Testis (tissue), 2 donors: ENCODE measurements at regions not wholly inside any gene's neighbourhood (a gene's known extent, or its start where the extent isn't known, plus 50 kb on each side); places are given as distances from the start of the nearest gene placed in this dataset.

Experiments used
- DNase-seq: peaks from one replicate; pipeline ENCODE4 v3.0.0-alpha.2; 2019
- H3K27ac ChIP-seq, 2 donors: fragments of 200-600 bp; sonication (generic); one replicate each; pipeline ENCODE4 v1.5.1; 2019
- H3K27me3 ChIP-seq: fragments of 200-600 bp; sonication (generic); one replicate; pipeline ENCODE4 v1.5.1; 2019
- H3K36me3 ChIP-seq: fragments of 200-600 bp; sonication (generic); one replicate; pipeline ENCODE4 v1.5.1; 2017; ENCODE audit warnings: low read depth; ENCODE audit errors: missing control alignments
- H3K4me1 ChIP-seq: fragments of 200-600 bp; sonication (generic); one replicate; pipeline ENCODE4 v1.5.1; 2019
- H3K4me3 ChIP-seq, 2 donors: fragments of 200-600 bp; sonication (generic); one replicate each; pipeline ENCODE4 v1.5.1; 2017 to 2019
- H3K9me3 ChIP-seq: fragments of 200-600 bp; sonication (generic); one replicate; pipeline ENCODE4 v1.5.1; 2017
- POLR2A ChIP-seq: fragments of 450-650 bp; IDR thresholded peaks from one replicate; pipeline ENCODE4 v1.6.1; 2017; ENCODE audit warnings: antibody characterized with exemption, mild to moderate bottlenecking, moderate library complexity
- WGBS, 2 donors: methylation state at CpG; one replicate each; pipeline ENCODE4 v1.1.5; 2018; 5-methylcytosine and 5-hydroxymethylcytosine counted together
- intact Hi-C: fragments of 100-400 bp; cut with DNase I; formaldehyde crosslinking; loops from one replicate; pipeline ENCODE4 v1.15.1; 2023; ENCODE audit warnings: low total_unique reads
- TF ChIP-seq, protein P1 (sequence below), 3 experiments: fragments of 450-650 bp in 2 of 3; fragments of 200-600 bp in 1 of 3; sonication (generic) in 1 of 3; IDR thresholded peaks; one replicate each; pipeline ENCODE4 v1.5.1; 2016 to 2019; ENCODE audit warnings: antibody characterized with exemption in 3 of 3, mild to moderate bottlenecking in 2 of 3, moderate library complexity in 1 of 3

DNA sequence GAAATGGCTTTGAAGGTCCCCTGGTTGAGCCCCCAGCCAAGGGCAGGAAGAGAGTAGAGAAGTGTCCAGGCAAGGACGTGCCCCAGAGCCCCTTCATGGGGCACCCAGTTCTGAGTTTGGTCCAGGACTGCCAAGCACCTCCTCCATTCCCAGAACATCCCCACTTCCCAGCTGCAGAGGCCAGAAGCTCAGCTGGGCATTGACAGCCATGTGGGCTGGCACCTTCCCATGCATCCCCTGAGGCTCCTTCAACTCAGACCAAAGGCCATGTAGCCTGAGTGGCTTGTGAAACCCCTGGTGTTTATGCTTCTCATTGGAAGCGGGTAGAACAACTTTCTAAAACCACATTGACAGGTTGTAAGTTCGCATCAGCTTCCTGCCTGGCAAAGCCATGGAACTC, 789.6 kb downstream of the TBC1D22A start:
- H3K27ac ChIP-seq, result no peak overlapping the region
- H3K4me3 ChIP-seq, result no peak overlapping the region
- H3K36me3 ChIP-seq, result no peaks in the 10 kb centered on the region
- H3K9me3 ChIP-seq, result no peaks in the 10 kb centered on the region
- no peaks in the 10 kb centered on the region for H3K27me3 ChIP-seq
- H3K4me1 ChIP-seq, result no peaks in the 10 kb centered on the region
- WGBS, 2 donors, result 70 to 91% methylated on average over 3 of the region's 3 CpGs
- TF ChIP-seq, protein P1, sequence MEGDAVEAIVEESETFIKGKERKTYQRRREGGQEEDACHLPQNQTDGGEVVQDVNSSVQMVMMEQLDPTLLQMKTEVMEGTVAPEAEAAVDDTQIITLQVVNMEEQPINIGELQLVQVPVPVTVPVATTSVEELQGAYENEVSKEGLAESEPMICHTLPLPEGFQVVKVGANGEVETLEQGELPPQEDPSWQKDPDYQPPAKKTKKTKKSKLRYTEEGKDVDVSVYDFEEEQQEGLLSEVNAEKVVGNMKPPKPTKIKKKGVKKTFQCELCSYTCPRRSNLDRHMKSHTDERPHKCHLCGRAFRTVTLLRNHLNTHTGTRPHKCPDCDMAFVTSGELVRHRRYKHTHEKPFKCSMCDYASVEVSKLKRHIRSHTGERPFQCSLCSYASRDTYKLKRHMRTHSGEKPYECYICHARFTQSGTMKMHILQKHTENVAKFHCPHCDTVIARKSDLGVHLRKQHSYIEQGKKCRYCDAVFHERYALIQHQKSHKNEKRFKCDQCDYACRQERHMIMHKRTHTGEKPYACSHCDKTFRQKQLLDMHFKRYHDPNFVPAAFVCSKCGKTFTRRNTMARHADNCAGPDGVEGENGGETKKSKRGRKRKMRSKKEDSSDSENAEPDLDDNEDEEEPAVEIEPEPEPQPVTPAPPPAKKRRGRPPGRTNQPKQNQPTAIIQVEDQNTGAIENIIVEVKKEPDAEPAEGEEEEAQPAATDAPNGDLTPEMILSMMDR (IDR thresholded peaks at IDR 0.05), result no peak
- no peak for TF ChIP-seq POLR2A
- DNase-seq, result no peak
- intact Hi-C loops, result no loop called here

DNA sequence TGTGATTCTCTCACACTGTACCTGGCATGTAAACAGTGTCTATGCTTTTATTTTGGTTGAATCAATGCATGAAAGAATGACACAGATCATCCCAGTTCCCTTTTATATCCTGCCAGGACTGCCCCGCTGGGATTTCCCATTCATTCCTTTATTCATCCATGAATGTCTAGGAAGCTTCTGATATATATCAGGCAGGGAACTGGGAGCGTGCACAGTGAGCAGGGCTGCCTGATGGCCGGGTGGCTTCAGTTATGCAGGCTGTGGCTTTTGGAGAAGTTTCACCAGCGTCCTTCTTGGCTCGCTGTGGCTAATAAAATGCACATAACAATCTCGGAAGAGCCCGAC, 789.0 kb downstream of the TBC1D22A start:
- Histone ChIP-seq H3K36me3 (no peaks in the 10 kb centered on the region), H3K27ac (no peak overlapping the region), H3K4me1 (no peaks in the 10 kb centered on the region), H3K27me3 (no peaks in the 10 kb centered on the region), H3K4me3 (no peak overlapping the region), H3K9me3 (no peaks in the 10 kb centered on the region)
- 80 to 93% methylated on average over 7 of the region's 7 CpGs for WGBS, 2 donors
- no peak for DNase-seq
- intact Hi-C loops, result no loop called here
- TF ChIP-seq, protein P1 (IDR thresholded peaks at IDR 0.05), result no peak
- TF ChIP-seq POLR2A, result no peak

DNA sequence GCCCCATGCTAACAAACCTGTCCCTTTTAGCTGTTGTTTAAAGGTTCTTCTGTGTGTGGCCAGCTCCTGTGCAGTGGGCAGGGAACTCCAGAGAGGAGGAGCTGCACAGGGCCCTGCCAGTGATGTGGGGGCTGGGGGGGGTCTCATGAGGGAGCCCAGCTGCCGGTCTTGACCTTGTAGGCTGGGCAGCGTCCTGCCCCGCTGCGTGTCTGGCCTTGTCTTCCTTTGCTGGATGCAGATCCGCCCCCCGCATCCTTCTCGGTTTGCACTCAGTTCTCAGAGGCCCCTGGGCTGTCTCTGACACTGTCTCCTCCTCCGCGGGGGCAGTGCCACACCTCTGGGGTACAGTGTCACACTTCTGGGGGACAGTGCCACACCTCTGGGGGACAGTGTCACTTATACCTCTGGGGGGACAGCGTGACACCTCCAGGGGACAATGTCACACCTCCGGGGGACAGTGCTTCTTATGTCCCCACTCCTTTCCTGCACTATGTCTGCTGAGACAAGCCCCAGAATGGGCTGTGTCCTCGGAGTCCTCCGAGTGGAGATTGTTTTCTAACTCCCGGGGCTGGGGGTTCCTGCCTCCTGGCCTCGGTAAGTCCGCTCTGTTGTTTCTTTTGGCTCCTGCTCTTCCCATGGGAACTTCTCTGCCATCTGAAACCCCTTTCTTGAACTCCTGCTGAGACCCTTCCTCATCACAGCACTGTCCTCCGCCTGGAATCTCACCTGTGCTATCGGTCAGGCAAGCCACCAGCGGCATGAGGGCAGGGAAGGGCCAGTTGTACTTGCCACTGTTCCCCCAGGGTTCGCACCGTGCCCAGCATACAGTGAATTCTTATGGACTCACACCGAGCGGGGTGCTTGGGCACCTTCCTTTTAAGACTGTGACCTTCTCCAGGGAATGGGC, 788.3 kb downstream of the TBC1D22A start:
- intact Hi-C loops, result no loop called here
- TF ChIP-seq, protein P1 (IDR thresholded peaks at IDR 0.05), result no peak
- TF ChIP-seq POLR2A, result no peak
- 45 to 56% methylated on average over 21 to 23 of the region's 23 CpGs for WGBS, 2 donors
- H3K36me3 ChIP-seq, result no peaks in the 10 kb centered on the region
- no peak for DNase-seq
- no peaks in the 10 kb centered on the region for H3K4me1 ChIP-seq
- H3K9me3 ChIP-seq, result no peaks in the 10 kb centered on the region
- no peak overlapping the region for H3K27ac ChIP-seq
- H3K4me3 ChIP-seq, result no peak overlapping the region
- no peaks in the 10 kb centered on the region for H3K27me3 ChIP-seq

DNA sequence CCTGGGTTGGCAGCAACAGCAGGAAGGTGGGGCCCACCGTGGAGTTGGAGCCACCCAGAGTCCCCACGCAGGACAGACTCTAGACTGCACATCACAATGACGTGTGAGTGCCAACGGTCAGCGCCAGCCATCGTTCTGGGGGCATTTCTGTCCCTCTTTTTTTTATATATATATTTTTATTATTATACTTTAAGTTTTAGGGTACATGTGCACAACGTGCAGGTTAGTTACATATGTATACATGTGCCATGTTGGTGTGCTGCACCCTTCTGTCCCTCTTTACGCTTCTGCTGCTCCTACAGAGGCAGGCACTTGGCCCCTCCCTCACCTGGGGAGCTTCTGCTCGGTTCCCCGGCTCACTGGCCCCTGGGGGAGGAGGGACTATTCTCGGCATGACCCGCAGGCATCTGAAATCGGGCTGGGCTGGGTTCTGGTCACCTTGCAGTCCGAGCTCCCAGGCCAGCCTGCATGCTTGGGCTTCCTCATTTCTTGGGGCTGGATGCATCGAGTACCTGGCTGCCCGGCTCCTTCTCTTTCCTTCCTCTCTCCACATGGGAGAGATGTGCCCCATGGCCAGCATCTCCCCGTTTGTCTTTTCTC, 787.4 kb downstream of the TBC1D22A start:
- H3K27ac ChIP-seq, result no peak overlapping the region
- no peak for DNase-seq
- TF ChIP-seq, protein P1 (IDR thresholded peaks at IDR 0.05), result no peak
- no peak for TF ChIP-seq POLR2A
- intact Hi-C loops, result no loop called here
- WGBS, 2 donors, result 84% methylated on average over 17 of the region's 17 CpGs
- no peaks in the 10 kb centered on the region for H3K4me1 ChIP-seq
- no peaks in the 10 kb centered on the region for H3K36me3 ChIP-seq
- no peaks in the 10 kb centered on the region for H3K9me3 ChIP-seq
- no peak overlapping the region for H3K4me3 ChIP-seq
- no peaks in the 10 kb centered on the region for H3K27me3 ChIP-seq
